ENCODE measurements at regions not wholly inside any gene's neighbourhood (a gene's known extent, or its start where the extent isn't known, plus 50 kb on each side); places are given as distances from the start of the nearest gene placed in this dataset.

DNA sequence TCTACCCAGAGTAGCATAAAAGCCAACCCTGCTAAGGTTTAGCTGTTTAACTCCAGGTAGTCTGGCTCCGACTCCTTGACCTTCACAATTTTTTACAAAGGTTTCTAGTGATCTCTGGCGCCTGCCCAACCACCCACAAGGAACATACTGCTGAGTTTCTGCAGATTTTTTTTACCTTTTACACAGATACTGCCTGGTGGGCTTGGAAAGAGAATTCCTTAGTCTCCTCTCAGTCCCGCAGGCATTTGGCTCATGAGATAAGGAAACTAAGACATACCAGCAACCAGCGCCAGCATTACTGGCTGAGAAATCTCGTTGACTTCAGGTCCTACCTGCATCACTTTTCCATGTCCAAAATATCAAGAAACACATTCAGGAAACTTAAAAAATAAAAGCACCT is 51.1 kb upstream of the LYZL1 start:
- DNase-seq, result no peak

DNA sequence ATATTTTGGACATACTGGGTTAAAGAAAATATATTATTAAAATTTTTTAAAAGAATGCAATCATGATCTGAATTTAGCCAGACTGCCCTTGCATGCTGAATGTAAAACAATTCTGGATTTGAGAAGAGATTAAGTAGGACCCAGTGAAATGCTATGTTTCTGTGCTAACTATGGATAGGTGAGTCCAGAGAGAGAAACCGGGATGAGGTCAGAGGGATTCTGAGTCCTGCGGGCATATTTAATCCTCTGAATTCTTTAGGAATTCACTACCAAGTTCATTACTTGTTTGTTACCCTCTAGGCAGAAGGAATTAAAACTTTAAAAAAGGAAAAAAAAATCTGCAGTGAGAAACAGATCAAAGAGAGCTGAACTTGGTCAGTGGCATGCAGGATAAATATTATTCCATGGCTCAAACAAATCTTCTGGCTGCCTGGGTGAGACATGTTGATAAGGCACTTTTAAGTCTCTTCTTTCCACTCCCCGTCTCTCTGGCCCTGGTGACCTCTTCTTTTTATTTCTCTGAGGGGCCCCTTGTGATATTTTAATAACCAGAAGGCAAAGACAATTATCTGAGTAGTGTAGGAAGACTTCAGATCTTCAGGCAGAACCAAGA is 50.2 kb upstream of the LYZL1 start:
- DNase-seq, result no peak

All from activated CD4-positive, alpha-beta T cell treated with anti-CD3 and anti-CD28 coated beads, Interleukin-2, amount 50 U/mL, for 48 hours (primary cell).